ENCODE measurements at regions not wholly inside any gene's neighbourhood (a gene's known extent, or its start where the extent isn't known, plus 50 kb on each side); places are given as distances from the start of the nearest gene placed in this dataset.
"Not testable (repeated sequence)": the region's sequence is repeated elsewhere in the genome, so short reads cannot be mapped to it uniquely, and the experiment has no call there.

DNA sequence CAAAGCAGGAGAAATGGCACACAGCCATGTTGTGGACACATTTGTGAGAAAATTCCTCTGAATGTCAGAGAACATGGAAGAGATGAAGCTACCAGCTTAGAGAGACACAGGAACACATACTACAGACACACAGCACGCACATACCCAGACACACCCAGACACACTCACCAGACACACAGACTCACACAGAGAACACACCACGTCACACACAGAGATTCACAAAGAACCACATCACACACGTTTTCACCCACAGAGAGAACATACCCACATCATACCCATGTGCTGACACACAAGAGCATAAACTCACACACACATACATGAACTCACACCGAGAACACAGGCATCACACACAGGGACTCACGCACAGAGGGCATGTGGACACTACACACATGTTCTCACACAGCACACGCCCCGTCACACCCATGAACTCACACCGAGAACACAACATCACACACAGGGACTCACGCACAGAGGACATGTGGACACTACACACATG lies 124.9 kb downstream of the METRNL start:
- DNase-seq = no peak

- DNase-seq = not testable (repeated sequence)
Measured at GRCh38 chr17:83204736-83205386, 125.5 kb downstream of the METRNL start.

GRCh38 chr17:83205387-83206035 lies 126.1 kb downstream of the METRNL start:
- DNase-seq = not testable (repeated sequence)

DNA sequence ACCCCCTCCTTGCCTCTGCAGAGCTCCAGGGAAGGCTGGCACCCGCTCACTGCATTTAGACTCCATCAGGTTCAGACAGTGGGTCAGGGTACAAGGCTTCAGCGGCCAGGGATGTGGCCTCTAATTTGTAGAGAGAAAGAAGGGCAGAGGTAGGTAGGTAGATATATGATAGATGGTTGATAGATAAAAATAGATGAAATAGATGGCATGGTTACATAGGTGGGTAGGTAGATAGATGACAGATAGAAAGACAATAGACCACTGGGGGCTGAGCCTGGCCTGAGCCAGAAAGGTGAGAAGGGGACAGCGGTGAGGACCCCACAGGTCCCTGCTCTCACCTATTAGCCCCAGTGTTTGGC lies 126.6 kb downstream of the METRNL start:
- not testable (repeated sequence) for DNase-seq

DNA sequence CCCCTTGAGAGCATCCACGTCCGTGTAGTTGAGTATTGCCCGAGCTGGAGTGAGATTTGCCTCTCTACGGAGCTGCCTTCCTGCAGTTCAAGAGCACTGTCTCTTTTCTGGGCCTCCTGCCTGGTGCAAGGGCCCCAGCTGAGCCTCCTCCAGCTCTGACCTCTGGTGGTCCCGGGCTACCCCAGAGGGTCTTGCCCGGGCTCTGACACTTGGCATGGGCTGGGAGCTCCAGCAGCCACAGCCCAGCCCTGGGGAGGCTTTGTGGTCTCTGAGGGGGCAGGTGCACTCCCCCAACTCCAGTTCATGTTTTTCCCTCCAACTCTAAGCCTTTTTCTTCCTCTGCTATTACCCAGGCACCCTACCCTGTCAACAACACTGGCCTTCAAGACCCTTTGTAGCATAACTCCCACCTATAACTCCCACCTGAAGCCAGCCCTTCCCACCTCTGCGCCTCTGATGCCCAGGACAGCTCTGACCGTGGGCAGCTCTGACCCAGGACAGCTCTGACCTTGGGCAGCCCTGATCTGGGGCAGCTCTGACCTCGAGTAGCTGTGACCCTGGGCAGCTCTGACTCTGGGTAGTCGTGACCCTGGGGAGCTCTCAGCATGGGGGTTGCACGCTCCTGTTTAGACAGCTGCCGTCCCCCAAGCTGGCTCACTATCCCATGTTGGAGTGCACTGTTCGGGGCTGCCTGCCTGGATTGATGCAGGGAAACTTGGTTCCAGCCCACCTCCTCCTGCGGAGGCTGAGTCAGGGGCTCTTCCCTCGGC lies 127.6 kb downstream of the METRNL start:
- not testable (repeated sequence) for DNase-seq

DNA sequence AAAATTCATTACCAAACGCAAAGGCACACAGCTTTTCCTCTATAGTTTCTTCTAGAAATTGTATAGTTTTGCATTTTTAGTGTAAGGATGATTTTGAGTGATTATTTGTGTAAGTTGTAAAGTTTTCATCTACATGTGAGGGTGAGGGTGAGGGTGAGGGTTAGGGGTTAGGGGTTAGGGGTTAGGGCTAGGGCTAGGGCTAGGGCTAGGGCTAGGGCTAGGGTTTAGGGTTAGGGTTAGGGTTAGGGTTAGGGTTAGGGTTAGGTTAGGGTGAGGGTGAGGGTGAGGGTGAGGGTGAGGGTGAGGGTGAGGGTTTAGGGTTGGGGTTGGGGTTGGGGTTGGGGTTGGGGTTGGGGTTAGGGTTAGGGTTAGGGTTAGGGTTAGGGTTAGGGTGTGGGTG lies 167.6 kb downstream of the METRNL start:
- not testable (repeated sequence) for DNase-seq

All from NCI-H1092 treated with DMSO at 0.1 percent for 48 hours (cell line).